GM21619 (cell line): ENCODE measurements at regions not wholly inside any gene's neighbourhood (a gene's known extent, or its start where the extent isn't known, plus 50 kb on each side); places are given as distances from the start of the nearest gene placed in this dataset.
A peak's percentile ranks its signal among the peaks of the same experiment; 100 is the strongest.

Experiments
- ATAC-seq: cut with Tn5 transposase; IDR thresholded peaks from one replicate; pipeline ENCODE4 v1.9.1; 2021; ENCODE audit not compliant: unreplicated experiment

GRCh38 chr2:128797092-128797491 lies 478.4 kb upstream of the HS6ST1 start:
- ATAC-seq: no peak

GRCh38 chr2:128797533-128797932 lies 478.9 kb upstream of the HS6ST1 start:
- ATAC-seq: peak; percentile 56

DNA sequence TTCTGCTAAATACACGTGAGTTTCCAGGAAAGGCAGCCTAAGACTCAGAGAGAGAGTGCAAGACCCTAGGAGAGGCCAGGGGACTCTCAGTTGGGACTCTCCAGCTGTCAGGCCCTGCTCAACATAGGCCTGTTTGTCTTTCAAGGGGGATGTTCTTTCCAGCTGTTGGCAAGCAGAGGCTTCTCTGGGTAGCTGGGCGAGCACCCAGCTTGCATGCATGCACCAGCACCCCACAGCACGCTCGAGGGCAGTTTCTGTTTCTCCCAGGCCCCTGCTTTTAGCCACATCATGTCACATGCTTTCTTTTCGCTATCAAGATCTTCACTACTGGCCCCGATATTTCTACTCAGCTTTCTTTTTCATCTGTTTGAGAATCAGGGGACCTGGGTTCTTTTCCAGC lies 479.3 kb upstream of the HS6ST1 start:
- ATAC-seq: peak; percentile 83

GRCh38 chr2:128798502-128799283 lies 480.0 kb upstream of the HS6ST1 start:
- no peak for ATAC-seq

DNA sequence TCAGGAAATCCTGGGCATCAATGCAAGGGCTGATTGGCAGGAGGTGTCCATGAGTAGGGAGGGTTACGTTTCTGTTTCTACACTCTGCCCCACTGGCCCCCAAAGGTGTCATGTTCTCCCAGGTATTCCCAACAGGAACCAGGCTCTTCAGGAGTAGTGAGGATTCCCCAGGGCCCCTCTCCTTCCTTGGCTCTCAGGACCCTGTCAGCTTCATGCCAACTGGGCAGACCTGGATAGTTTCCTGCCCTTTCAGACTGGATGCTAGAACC lies 480.6 kb upstream of the HS6ST1 start:
- no peak for ATAC-seq

GRCh38 chr2:128799730-128800129 lies 481.1 kb upstream of the HS6ST1 start:
- ATAC-seq: no peak

DNA sequence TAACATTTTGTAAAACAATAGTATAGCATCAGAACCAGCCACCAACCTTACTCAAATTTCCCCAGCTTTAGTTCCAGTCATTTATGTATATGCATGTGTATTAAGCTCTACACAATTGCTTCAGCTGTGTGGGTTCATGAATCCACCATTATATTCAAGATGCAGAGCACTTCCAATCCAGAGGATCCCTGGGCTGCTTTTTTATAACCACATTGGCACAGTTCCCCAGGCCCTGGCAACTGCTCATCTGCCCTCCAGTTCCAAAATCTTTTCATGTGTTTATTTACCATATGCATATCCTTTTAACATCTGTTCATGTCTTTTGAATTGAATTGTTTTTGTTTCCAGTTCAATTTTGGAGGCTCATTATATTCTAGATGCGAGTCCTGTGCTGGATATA lies 482.9 kb upstream of the HS6ST1 start:
- no peak for ATAC-seq

DNA sequence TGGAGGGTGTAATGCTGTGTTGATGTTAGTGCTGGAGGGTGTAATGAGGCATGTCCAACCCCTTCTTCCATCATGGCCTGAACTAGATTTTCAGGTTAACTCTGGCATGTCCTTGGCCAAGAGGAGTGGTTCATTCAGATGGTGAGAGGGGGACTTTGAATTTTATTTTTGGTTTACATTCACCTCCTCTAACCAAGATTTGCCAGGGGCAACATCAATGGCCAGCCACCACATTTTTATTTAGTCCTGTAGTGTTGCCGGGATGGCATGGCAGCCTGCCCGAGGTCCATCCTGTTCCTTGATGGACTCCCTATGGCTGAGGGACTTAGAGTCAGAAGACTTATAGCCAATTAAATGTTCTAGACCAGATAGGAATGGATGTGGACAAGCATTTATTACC lies 484.6 kb upstream of the HS6ST1 start:
- ATAC-seq: no peak

- ATAC-seq: no peak
Observed at GRCh38 chr2:128805237-128805636, 486.6 kb upstream of the HS6ST1 start.

- ATAC-seq: no peak
Observed at GRCh38 chr2:128805918-128806317, 487.2 kb upstream of the HS6ST1 start.

- ATAC-seq: no peak
Observed at GRCh38 chr2:128807317-128807716, 488.6 kb upstream of the HS6ST1 start.

- no peak for ATAC-seq
Observed at GRCh38 chr2:128808462-128809258, 490.0 kb upstream of the HS6ST1 start.

DNA sequence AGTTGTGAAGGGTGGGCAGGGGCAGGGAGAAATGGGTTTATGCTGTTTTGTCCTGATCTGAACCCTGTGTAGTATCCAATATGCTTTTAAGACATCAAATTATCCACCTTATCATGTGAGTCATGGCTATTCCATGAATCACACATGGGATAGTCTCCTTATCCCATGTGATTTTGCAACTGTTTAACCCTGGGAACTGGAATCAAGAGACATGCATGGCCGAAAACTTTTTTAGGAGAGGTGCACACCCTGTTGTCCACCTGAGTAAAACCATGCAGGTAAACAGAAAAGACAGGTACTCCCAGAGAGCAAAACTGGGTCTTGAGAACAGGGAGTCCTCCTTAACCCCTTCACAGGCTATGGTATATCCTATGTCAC lies 490.6 kb upstream of the HS6ST1 start:
- no peak for ATAC-seq

GRCh38 chr2:128809880-128810279 lies 491.2 kb upstream of the HS6ST1 start:
- ATAC-seq: no peak

DNA sequence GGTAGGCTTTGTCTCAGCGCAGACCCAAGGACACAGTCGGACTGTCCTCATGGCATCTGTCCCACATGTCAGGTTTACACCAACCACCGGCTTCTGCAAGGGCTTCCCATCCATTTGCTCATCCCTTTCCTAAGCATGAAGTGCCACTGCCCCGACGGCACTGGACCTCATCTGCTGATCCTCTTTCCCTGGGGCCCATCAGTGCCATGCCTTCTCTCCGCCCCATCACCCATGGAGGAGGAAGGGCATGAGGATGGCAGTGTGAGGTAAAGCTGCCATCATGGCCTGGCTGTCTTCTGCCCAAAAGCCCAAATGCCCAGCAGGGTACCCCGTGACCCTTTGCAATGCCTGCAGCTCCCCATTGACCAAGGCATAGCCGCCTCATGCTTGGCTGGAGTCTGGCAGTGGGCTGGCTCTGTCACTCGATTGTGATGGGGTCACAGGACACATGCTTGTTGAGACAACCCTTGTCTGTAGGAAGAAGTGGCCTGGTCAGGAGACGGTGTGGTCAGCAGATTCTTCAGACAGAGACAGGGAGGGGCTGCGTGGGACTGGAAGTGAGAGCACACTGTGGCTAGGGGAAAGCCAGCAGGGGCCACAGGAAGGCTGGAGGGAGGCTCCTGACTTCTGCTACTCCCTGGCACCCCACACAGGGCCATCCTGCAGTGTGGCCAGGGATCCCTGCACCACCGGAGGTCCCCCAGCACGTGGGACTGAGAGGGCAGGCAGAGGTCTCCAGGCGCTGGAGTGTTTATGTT lies 493.7 kb upstream of the HS6ST1 start:
- no peak for ATAC-seq

- ATAC-seq: no peak
Observed at GRCh38 chr2:128813352-128814034, 494.8 kb upstream of the HS6ST1 start.

GRCh38 chr2:128815248-128815647 lies 496.6 kb upstream of the HS6ST1 start:
- no peak for ATAC-seq

DNA sequence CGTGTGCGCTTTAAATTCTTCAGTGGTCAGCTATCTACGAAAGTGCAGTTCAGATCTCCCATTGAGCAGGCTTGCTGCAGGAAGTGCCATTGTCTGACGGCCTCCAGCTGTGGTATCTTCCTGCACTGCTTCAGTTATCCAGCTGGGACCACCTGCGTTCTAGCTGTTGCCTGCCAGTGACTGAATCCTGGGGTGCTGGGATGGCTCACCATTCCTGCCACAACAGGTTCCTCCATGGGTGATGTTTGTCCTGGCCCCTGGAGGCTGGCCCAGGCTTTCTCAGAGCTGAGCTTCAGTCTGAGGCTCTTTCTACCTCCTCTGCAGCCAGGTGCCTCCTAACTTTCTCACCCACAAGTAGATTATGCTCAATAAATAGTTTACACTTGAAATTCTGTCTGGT lies 498.5 kb upstream of the HS6ST1 start:
- no peak for ATAC-seq

DNA sequence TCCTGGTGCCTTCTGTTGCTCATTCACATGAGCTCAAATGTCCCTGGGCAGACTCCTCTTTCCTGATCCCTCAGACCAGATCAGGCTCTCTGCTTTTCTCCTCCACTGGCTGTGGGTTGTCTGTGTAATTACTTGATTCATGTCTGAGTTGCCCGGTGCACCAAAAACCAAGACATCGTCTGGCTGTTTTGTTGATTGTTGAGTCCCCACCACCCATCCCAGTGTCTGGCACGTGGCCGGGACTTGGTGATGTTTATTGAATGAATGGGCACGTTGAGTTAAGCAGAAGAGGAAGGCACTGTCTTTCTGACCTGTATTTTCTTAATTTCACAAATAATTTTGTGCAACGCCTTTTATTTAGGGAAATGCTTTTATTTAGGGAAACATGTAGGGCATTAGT lies 499.1 kb upstream of the HS6ST1 start:
- no peak for ATAC-seq

GRCh38 chr2:128818248-128818647 lies 499.6 kb upstream of the HS6ST1 start:
- no peak for ATAC-seq

GRCh38 chr2:128818704-128819491 lies 500.2 kb upstream of the HS6ST1 start:
- ATAC-seq: no peak
